ENCODE measurements at regions not wholly inside any gene's neighbourhood (a gene's known extent, or its start where the extent isn't known, plus 50 kb on each side); places are given as distances from the start of the nearest gene placed in this dataset.

- no peak for TF ChIP-seq CTCF (IDR thresholded peaks at IDR 0.05; ENCODE audit: extremely low read depth, insufficient read depth, missing control alignments)
- in situ Hi-C loops (cut with MboI; ENCODE audit: low pct_unique_long_range_greater_than_20kb, low sequenced_read_pairs, unreplicated experiment): no loop called here
- DNase-seq (ENCODE audit: low spot score): no peak
These were observed 103.7 kb upstream of the ATP8B1 start for GRCh38 chr18:57906852-57907251.

- no peak for DNase-seq (ENCODE audit: low spot score)
- in situ Hi-C loops (cut with MboI; ENCODE audit: low pct_unique_long_range_greater_than_20kb, low sequenced_read_pairs, unreplicated experiment): no loop called here
- no peak for TF ChIP-seq CTCF (IDR thresholded peaks at IDR 0.05; ENCODE audit: extremely low read depth, insufficient read depth, missing control alignments)
These were observed 101.4 kb upstream of the ATP8B1 start for GRCh38 chr18:57904535-57904934.

- in situ Hi-C loops (cut with MboI; ENCODE audit: low pct_unique_long_range_greater_than_20kb, low sequenced_read_pairs, unreplicated experiment): no loop called here
- no peak for DNase-seq (ENCODE audit: low spot score)
- no peak for TF ChIP-seq CTCF (IDR thresholded peaks at IDR 0.05; ENCODE audit: extremely low read depth, insufficient read depth, missing control alignments)
These were observed 99.6 kb upstream of the ATP8B1 start for GRCh38 chr18:57902721-57903120.

GRCh38 chr18:57901825-57902589 is 98.9 kb upstream of the ATP8B1 start:
- in situ Hi-C loops (cut with MboI; ENCODE audit: low pct_unique_long_range_greater_than_20kb, low sequenced_read_pairs, unreplicated experiment): no loop called here
- DNase-seq (ENCODE audit: low spot score): no peak

GRCh38 chr18:57900906-57901435 is 97.9 kb upstream of the ATP8B1 start:
- TF ChIP-seq CTCF (IDR thresholded peaks at IDR 0.05; ENCODE audit: extremely low read depth, insufficient read depth, missing control alignments): no peak
- no peak for DNase-seq (ENCODE audit: low spot score)
- in situ Hi-C loops (cut with MboI; ENCODE audit: low pct_unique_long_range_greater_than_20kb, low sequenced_read_pairs, unreplicated experiment): no loop called here

More at GRCh38 chr18:57901825-57902589, 98.9 kb upstream of the ATP8B1 start:
- no peak for TF ChIP-seq CTCF (IDR thresholded peaks at IDR 0.05; ENCODE audit: extremely low read depth, insufficient read depth, missing control alignments)

- DNase-seq (ENCODE audit: low spot score): no peak
- in situ Hi-C loops (cut with MboI; ENCODE audit: low pct_unique_long_range_greater_than_20kb, low sequenced_read_pairs, unreplicated experiment): no loop called here
- no peak for TF ChIP-seq CTCF (IDR thresholded peaks at IDR 0.05; ENCODE audit: extremely low read depth, insufficient read depth, missing control alignments)
These were observed 95.5 kb upstream of the ATP8B1 start for GRCh38 chr18:57898506-57899124.

Measured in GM13977 (cell line).